ENCODE measurements at regions not wholly inside any gene's neighbourhood (a gene's known extent, or its start where the extent isn't known, plus 50 kb on each side); places are given as distances from the start of the nearest gene placed in this dataset.

DNA sequence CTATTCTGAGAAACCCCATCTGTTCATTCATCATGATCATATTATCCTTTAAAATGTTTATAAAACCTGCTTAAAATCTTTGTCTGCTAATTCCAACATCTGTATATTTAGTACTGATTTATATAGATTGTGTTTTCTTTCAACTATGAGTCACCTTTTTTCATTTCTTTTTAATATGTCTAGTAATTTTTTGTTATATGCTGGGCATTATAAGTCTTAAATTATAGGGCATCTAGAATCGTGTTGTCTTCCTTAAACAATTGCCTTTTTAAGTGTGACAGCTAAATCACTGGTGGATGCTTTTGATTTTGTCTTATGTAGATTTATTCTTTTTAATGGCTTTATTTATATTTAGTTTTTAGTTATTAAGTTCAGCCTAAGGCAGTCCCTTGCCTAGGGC is 323.4 kb upstream of the THRB start:
- no peak overlapping the region for H3K27ac ChIP-seq
- H3K79me2 ChIP-seq (ENCODE audit: low read depth), result no peaks in the 10 kb centered on the region
- no peak overlapping the region for H2AFZ ChIP-seq
- CTCF ChIA-PET, result no interaction called here
- no peaks in the 10 kb centered on the region for H3K27me3 ChIP-seq (ENCODE audit: insufficient read depth, low read depth)
- BruUV-seq (replicated peaks), result no TSS peak
- H3K4me3 ChIP-seq, result no peak overlapping the region
- no peaks in the 10 kb centered on the region for H3F3A ChIP-seq (ENCODE audit: insufficient read depth, low read depth)
- no peak for DNase-seq
- intact Hi-C loops (cut with micrococcal nuclease; ENCODE audit: unreplicated experiment), result no loop called here
- H3K4me1 ChIP-seq (replicated peaks; ENCODE audit: insufficient read depth), result no peaks in the 10 kb centered on the region
- H4K20me1 ChIP-seq (ENCODE audit: insufficient read depth), result no peaks in the 10 kb centered on the region
- no peaks in the 10 kb centered on the region for H3K36me3 ChIP-seq (ENCODE audit: low read depth)
- no peaks in the 10 kb centered on the region for H3K9me2 ChIP-seq (ENCODE audit: insufficient read depth)
- POLR2A ChIA-PET (ENCODE audit: unreplicated experiment), result no interaction called here
- no peaks in the 10 kb centered on the region for H3K9me3 ChIP-seq (ENCODE audit: insufficient read depth, low read depth)
- H3K4me2 ChIP-seq, result no peak overlapping the region
- TF ChIP-seq EZH2 (IDR thresholded peaks at IDR 0.05; ENCODE audit: low read depth) (no peak), CTCF (conservative IDR thresholded peaks at IDR 0.05) (no peak)

GRCh38 chr3:24828011-24828410 is 333.4 kb upstream of the THRB start:
- Histone ChIP-seq H3K27me3 (ENCODE audit: insufficient read depth, low read depth) (peaks cover 14% of the 10 kb centered on the region; the same call in 1 of the 2 replicates), H3K9me3 (ENCODE audit: insufficient read depth, low read depth) (no peaks in the 10 kb centered on the region), H3K4me2 (no peak overlapping the region), H3K79me2 (ENCODE audit: low read depth) (no peaks in the 10 kb centered on the region), H3K27ac (no peak overlapping the region), H3K9me2 (ENCODE audit: insufficient read depth) (0 out of 2 replicates have a peak, but pooled peaks cover 6% of the 10 kb centered on the region), H3F3A (ENCODE audit: insufficient read depth, low read depth) (no peaks in the 10 kb centered on the region), H2AFZ (no peak overlapping the region), H3K36me3 (ENCODE audit: low read depth) (no peaks in the 10 kb centered on the region), H3K4me3 (no peak overlapping the region), H3K4me1 (replicated peaks; ENCODE audit: insufficient read depth) (no peaks in the 10 kb centered on the region), H4K20me1 (ENCODE audit: insufficient read depth) (no peaks in the 10 kb centered on the region)
- POLR2A ChIA-PET (ENCODE audit: unreplicated experiment), result no interaction called here
- no TSS peak for BruUV-seq (replicated peaks)
- no peak for DNase-seq
- intact Hi-C loops (cut with micrococcal nuclease; ENCODE audit: unreplicated experiment), result no loop called here
- TF ChIP-seq EZH2 (IDR thresholded peaks at IDR 0.05; ENCODE audit: low read depth), result no peak
- TF ChIP-seq CTCF (conservative IDR thresholded peaks at IDR 0.05), result no peak
- CTCF ChIA-PET, result no interaction called here

DNA sequence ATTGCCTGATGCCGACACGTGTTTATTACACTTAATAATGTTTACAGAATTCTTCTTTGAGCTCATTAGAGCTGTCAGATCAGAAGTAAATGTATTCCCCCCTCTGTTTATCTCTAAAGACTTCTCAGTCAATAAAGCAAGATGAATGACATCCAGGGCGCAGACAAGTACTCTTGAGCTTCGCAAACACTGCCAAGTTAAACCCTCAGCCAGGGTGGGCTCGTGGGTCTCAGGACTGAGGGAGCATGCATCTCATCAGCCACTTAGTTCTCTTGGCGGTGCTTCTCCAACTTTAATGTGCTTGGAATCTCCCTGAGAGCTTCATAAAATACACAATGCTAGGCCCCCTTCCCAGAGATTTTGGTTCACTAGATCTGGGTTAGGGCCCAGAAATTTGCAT is 333.9 kb upstream of the THRB start:
- peaks cover 14% of the 10 kb centered on the region; the same call in 1 of the 2 replicates for H3K27me3 ChIP-seq (ENCODE audit: insufficient read depth, low read depth)
- no peak overlapping the region for H2AFZ ChIP-seq
- no peak overlapping the region for H3K27ac ChIP-seq
- POLR2A ChIA-PET (ENCODE audit: unreplicated experiment), result no interaction called here
- no peaks in the 10 kb centered on the region for H3K36me3 ChIP-seq (ENCODE audit: low read depth)
- intact Hi-C loops (cut with micrococcal nuclease; ENCODE audit: unreplicated experiment), result no loop called here
- H3K9me2 ChIP-seq (ENCODE audit: insufficient read depth), result 0 out of 2 replicates have a peak, but pooled peaks cover 6% of the 10 kb centered on the region
- no peaks in the 10 kb centered on the region for H3K9me3 ChIP-seq (ENCODE audit: insufficient read depth, low read depth)
- H3K4me3 ChIP-seq, result no peak overlapping the region
- no peaks in the 10 kb centered on the region for H3K4me1 ChIP-seq (replicated peaks; ENCODE audit: insufficient read depth)
- no peaks in the 10 kb centered on the region for H3F3A ChIP-seq (ENCODE audit: insufficient read depth, low read depth)
- no peak for DNase-seq
- CTCF ChIA-PET, result no interaction called here
- H3K79me2 ChIP-seq (ENCODE audit: low read depth), result no peaks in the 10 kb centered on the region
- no TSS peak for BruUV-seq (replicated peaks)
- no peaks in the 10 kb centered on the region for H4K20me1 ChIP-seq (ENCODE audit: insufficient read depth)
- no peak overlapping the region for H3K4me2 ChIP-seq
- no peak for TF ChIP-seq CTCF (conservative IDR thresholded peaks at IDR 0.05)
- no peak for TF ChIP-seq EZH2 (IDR thresholded peaks at IDR 0.05; ENCODE audit: low read depth)

All from PC-9 (cell line).